ENCODE measurements at regions not wholly inside any gene's neighbourhood (a gene's known extent, or its start where the extent isn't known, plus 50 kb on each side); places are given as distances from the start of the nearest gene placed in this dataset.
A peak's percentile ranks its signal among the peaks of the same experiment; 100 is the strongest.

- no peak overlapping the region for H2BK15ac ChIP-seq (ENCODE audit: low read length)
- no peak overlapping the region for H2BK12ac ChIP-seq (ENCODE audit: low read length)
- no peak overlapping the region for H3K14ac ChIP-seq (ENCODE audit: low read length)
- no peak overlapping the region for H2BK120ac ChIP-seq (ENCODE audit: low read depth, low read length)
- no peak overlapping the region for H2AFZ ChIP-seq (ENCODE audit: low read length)
- no peaks in the 10 kb centered on the region for H3K36me3 ChIP-seq (replicated peaks in 1 of 2; ENCODE audit: control insufficient read depth in 2 of 2, insufficient read depth in 2 of 2, low read length in 2 of 2)
- peaks cover 0 to 2% of the 10 kb centered on the region in 2 donors for H3K9me3 ChIP-seq (replicated peaks in 1 of 2; ENCODE audit: control insufficient read depth in 2 of 2, insufficient read depth in 1 of 2, low read depth in 1 of 2, low read length in 2 of 2)
- no CpG with 5 or more reads among the region's 13 CpGs for WGBS, 2 donors (ENCODE audit: extremely low coverage in 2 of 2, insufficient read length in 2 of 2, insufficient replicate concordance in 1 of 2)
- DNase-seq (ENCODE audit: low spot score) = no peak
- peak overlapping the region; percentile 54 for H2AK5ac ChIP-seq (ENCODE audit: low read depth, low read length)
- H3K4me2 ChIP-seq (ENCODE audit: insufficient read depth, low read length, poor library complexity, severe bottlenecking) = no peak overlapping the region
- no peak overlapping the region for H2BK5ac ChIP-seq (ENCODE audit: low read length)
- H3K4ac ChIP-seq (ENCODE audit: low read length) = no peak overlapping the region
- H3K27ac ChIP-seq (replicated peaks; ENCODE audit: low read length) = no peak overlapping the region
- no peak overlapping the region for H4K8ac ChIP-seq (ENCODE audit: low read depth, low read length)
- no peaks in the 10 kb centered on the region for H3K79me1 ChIP-seq (ENCODE audit: low read depth, low read length)
- no peak overlapping the region for H3K4me3 ChIP-seq (ENCODE audit: low read length in 2 of 2)
- no peaks in the 10 kb centered on the region for H3K27me3 ChIP-seq (ENCODE audit: control insufficient read depth in 3 of 3, insufficient read depth in 3 of 3, low read depth in 1 of 3, low read length in 3 of 3)
- no peak overlapping the region for H4K91ac ChIP-seq (ENCODE audit: low read depth, low read length, poor library complexity)
- H3K4me1 ChIP-seq (ENCODE audit: control insufficient read depth in 2 of 2, insufficient read depth in 1 of 2, low read depth in 1 of 2, low read length in 2 of 2) = peaks cover 0 to 7% of the 10 kb centered on the region in 2 donors
- peak overlapping the region; percentile 86 for H3K18ac ChIP-seq (ENCODE audit: low read length)
- H3K23ac ChIP-seq (ENCODE audit: low read depth, low read length, poor library complexity) = no peak overlapping the region
- peak overlapping the region; percentile 63 for H3K9ac ChIP-seq (ENCODE audit: low read depth, low read length, poor library complexity)
These were observed 1181.6 kb downstream of the TBC1D22A start for GRCh38 chr22:47943729-47944700.

- no peak overlapping the region for H2AK5ac ChIP-seq (ENCODE audit: low read depth, low read length)
- H3K23ac ChIP-seq (ENCODE audit: low read depth, low read length, poor library complexity) = no peak overlapping the region
- no peaks in the 10 kb centered on the region for H3K27me3 ChIP-seq (ENCODE audit: control insufficient read depth in 3 of 3, insufficient read depth in 3 of 3, low read depth in 1 of 3, low read length in 3 of 3)
- DNase-seq (ENCODE audit: low spot score) = no peak
- no peak overlapping the region for H3K4me2 ChIP-seq (ENCODE audit: insufficient read depth, low read length, poor library complexity, severe bottlenecking)
- H3K4me1 ChIP-seq (ENCODE audit: control insufficient read depth in 2 of 2, insufficient read depth in 1 of 2, low read depth in 1 of 2, low read length in 2 of 2) = peaks cover 0 to 4% of the 10 kb centered on the region in 2 donors
- WGBS, 2 donors (ENCODE audit: extremely low coverage in 2 of 2, insufficient read length in 2 of 2, insufficient replicate concordance in 1 of 2) = 100% methylated on average over 1 of the region's 6 CpGs; no CpG with 5 or more reads in 1 of the 2 donors
- no peak overlapping the region for H3K4ac ChIP-seq (ENCODE audit: low read length)
- H3K4me3 ChIP-seq (ENCODE audit: low read length in 2 of 2) = peak overlapping the region in 1 of 2 donors; percentile 61
- H2BK15ac ChIP-seq (ENCODE audit: low read length) = peak overlapping the region; percentile 39
- no peak overlapping the region for H2BK5ac ChIP-seq (ENCODE audit: low read length)
- no peak overlapping the region for H2AFZ ChIP-seq (ENCODE audit: low read length)
- no peak overlapping the region for H3K18ac ChIP-seq (ENCODE audit: low read length)
- H2BK12ac ChIP-seq (ENCODE audit: low read length) = no peak overlapping the region
- H3K14ac ChIP-seq (ENCODE audit: low read length) = no peak overlapping the region
- no peaks in the 10 kb centered on the region for H3K36me3 ChIP-seq (replicated peaks in 1 of 2; ENCODE audit: control insufficient read depth in 2 of 2, insufficient read depth in 2 of 2, low read length in 2 of 2)
- H3K27ac ChIP-seq (replicated peaks; ENCODE audit: low read length) = no peak overlapping the region
- H3K79me1 ChIP-seq (ENCODE audit: low read depth, low read length) = no peaks in the 10 kb centered on the region
- peaks cover 0 to 2% of the 10 kb centered on the region in 2 donors for H3K9me3 ChIP-seq (replicated peaks in 1 of 2; ENCODE audit: control insufficient read depth in 2 of 2, insufficient read depth in 1 of 2, low read depth in 1 of 2, low read length in 2 of 2)
- no peak overlapping the region for H3K9ac ChIP-seq (ENCODE audit: low read depth, low read length, poor library complexity)
- H4K8ac ChIP-seq (ENCODE audit: low read depth, low read length) = no peak overlapping the region
- H4K91ac ChIP-seq (ENCODE audit: low read depth, low read length, poor library complexity) = no peak overlapping the region
- no peak overlapping the region for H2BK120ac ChIP-seq (ENCODE audit: low read depth, low read length)
These were observed 1177.8 kb downstream of the TBC1D22A start for GRCh38 chr22:47940211-47940610.

- no peak overlapping the region for H4K91ac ChIP-seq (ENCODE audit: low read depth, low read length, poor library complexity)
- H2BK12ac ChIP-seq (ENCODE audit: low read length) = no peak overlapping the region
- H3K14ac ChIP-seq (ENCODE audit: low read length) = no peak overlapping the region
These were observed 1171.4 kb downstream of the TBC1D22A start for GRCh38 chr22:47933891-47934290.

GRCh38 chr22:47933226-47933625 is 1170.8 kb downstream of the TBC1D22A start:
- H3K14ac ChIP-seq (ENCODE audit: low read length) = no peak overlapping the region

More at GRCh38 chr22:47933891-47934290, 1171.4 kb downstream of the TBC1D22A start:
- H2AFZ ChIP-seq (ENCODE audit: low read length) = no peak overlapping the region
- WGBS, 2 donors (ENCODE audit: extremely low coverage in 2 of 2, insufficient read length in 2 of 2, insufficient replicate concordance in 1 of 2) = no CpG with 5 or more reads among the region's 3 CpGs
- no peak for DNase-seq (ENCODE audit: low spot score)
- H3K36me3 ChIP-seq (replicated peaks in 1 of 2; ENCODE audit: control insufficient read depth in 2 of 2, insufficient read depth in 2 of 2, low read length in 2 of 2) = no peaks in the 10 kb centered on the region
- H3K27me3 ChIP-seq (ENCODE audit: control insufficient read depth in 3 of 3, insufficient read depth in 3 of 3, low read depth in 1 of 3, low read length in 3 of 3) = no peaks in the 10 kb centered on the region
- H2AK5ac ChIP-seq (ENCODE audit: low read depth, low read length) = no peak overlapping the region
- H3K79me1 ChIP-seq (ENCODE audit: low read depth, low read length) = no peaks in the 10 kb centered on the region
- peaks cover 0 to 10% of the 10 kb centered on the region in 2 donors for H3K9me3 ChIP-seq (replicated peaks in 1 of 2; ENCODE audit: control insufficient read depth in 2 of 2, insufficient read depth in 1 of 2, low read depth in 1 of 2, low read length in 2 of 2)
- no peak overlapping the region for H2BK120ac ChIP-seq (ENCODE audit: low read depth, low read length)
- H3K4me2 ChIP-seq (ENCODE audit: insufficient read depth, low read length, poor library complexity, severe bottlenecking) = no peak overlapping the region
- no peak overlapping the region for H3K18ac ChIP-seq (ENCODE audit: low read length)
- H3K9ac ChIP-seq (ENCODE audit: low read depth, low read length, poor library complexity) = no peak overlapping the region
- H3K4me3 ChIP-seq (ENCODE audit: low read length in 2 of 2) = peak overlapping the region in 1 of 2 donors; percentile 35
- no peaks in the 10 kb centered on the region for H3K4me1 ChIP-seq (ENCODE audit: control insufficient read depth in 2 of 2, insufficient read depth in 1 of 2, low read depth in 1 of 2, low read length in 2 of 2)
- no peak overlapping the region for H2BK15ac ChIP-seq (ENCODE audit: low read length)
- no peak overlapping the region for H3K4ac ChIP-seq (ENCODE audit: low read length)
- no peak overlapping the region for H2BK5ac ChIP-seq (ENCODE audit: low read length)
- no peak overlapping the region for H4K8ac ChIP-seq (ENCODE audit: low read depth, low read length)
- no peak overlapping the region for H3K23ac ChIP-seq (ENCODE audit: low read depth, low read length, poor library complexity)
- H3K27ac ChIP-seq (replicated peaks; ENCODE audit: low read length) = no peak overlapping the region

More at GRCh38 chr22:47933226-47933625, 1170.8 kb downstream of the TBC1D22A start:
- Histone ChIP-seq H2BK120ac (ENCODE audit: low read depth, low read length) (no peak overlapping the region), H2AFZ (ENCODE audit: low read length) (no peak overlapping the region), H3K27me3 (ENCODE audit: control insufficient read depth in 3 of 3, insufficient read depth in 3 of 3, low read depth in 1 of 3, low read length in 3 of 3) (no peaks in the 10 kb centered on the region), H3K9me3 (replicated peaks in 1 of 2; ENCODE audit: control insufficient read depth in 2 of 2, insufficient read depth in 1 of 2, low read depth in 1 of 2, low read length in 2 of 2) (peaks cover 0 to 10% of the 10 kb centered on the region in 2 donors), H4K8ac (ENCODE audit: low read depth, low read length) (no peak overlapping the region), H3K27ac (replicated peaks; ENCODE audit: low read length) (no peak overlapping the region), H3K18ac (ENCODE audit: low read length) (no peak overlapping the region), H2BK5ac (ENCODE audit: low read length) (no peak overlapping the region), H4K91ac (ENCODE audit: low read depth, low read length, poor library complexity) (no peak overlapping the region), H2BK12ac (ENCODE audit: low read length) (no peak overlapping the region), H3K4me1 (ENCODE audit: control insufficient read depth in 2 of 2, insufficient read depth in 1 of 2, low read depth in 1 of 2, low read length in 2 of 2) (no peaks in the 10 kb centered on the region), H3K9ac (ENCODE audit: low read depth, low read length, poor library complexity) (no peak overlapping the region), H3K4me2 (ENCODE audit: insufficient read depth, low read length, poor library complexity, severe bottlenecking) (no peak overlapping the region), H2AK5ac (ENCODE audit: low read depth, low read length) (no peak overlapping the region), H3K4me3 (ENCODE audit: low read length in 2 of 2) (no peak overlapping the region), H3K36me3 (replicated peaks in 1 of 2; ENCODE audit: control insufficient read depth in 2 of 2, insufficient read depth in 2 of 2, low read length in 2 of 2) (no peaks in the 10 kb centered on the region), H2BK15ac (ENCODE audit: low read length) (no peak overlapping the region), H3K23ac (ENCODE audit: low read depth, low read length, poor library complexity) (no peak overlapping the region), H3K79me1 (ENCODE audit: low read depth, low read length) (no peaks in the 10 kb centered on the region), H3K4ac (ENCODE audit: low read length) (no peak overlapping the region)
- no peak for DNase-seq (ENCODE audit: low spot score)
- WGBS, 2 donors (ENCODE audit: extremely low coverage in 2 of 2, insufficient read length in 2 of 2, insufficient replicate concordance in 1 of 2) = no CpG with 5 or more reads among the region's 4 CpGs
